HG03457 (cell line): ENCODE measurements at regions not wholly inside any gene's neighbourhood (a gene's known extent, or its start where the extent isn't known, plus 50 kb on each side); places are given as distances from the start of the nearest gene placed in this dataset.
"Not testable (repeated sequence)": the region's sequence is repeated elsewhere in the genome, so short reads cannot be mapped to it uniquely, and the experiment has no call there.

Experiments used
- ATAC-seq: cut with Tn5 transposase; IDR thresholded peaks from one replicate; pipeline ENCODE4 v1.9.1; 2021; ENCODE audit warnings: moderate number of reproducible peaks; ENCODE audit not compliant: unreplicated experiment

- ATAC-seq, result no peak
Measured at GRCh38 chr2:84373391-84373790, 85.7 kb downstream of the SUCLG1 start.

- no peak for ATAC-seq
Measured at GRCh38 chr2:84362541-84362940, 96.5 kb downstream of the SUCLG1 start.

GRCh38 chr2:84338069-84338468, 121.0 kb downstream of the SUCLG1 start:
- ATAC-seq, result no peak

GRCh38 chr2:84327645-84328249, 131.3 kb downstream of the SUCLG1 start:
- ATAC-seq, result no peak

GRCh38 chr2:84326831-84327432, 132.1 kb downstream of the SUCLG1 start:
- ATAC-seq, result no peak

- ATAC-seq, result no peak
Measured at GRCh38 chr2:84323890-84324289, 135.2 kb downstream of the SUCLG1 start.

- no peak for ATAC-seq
Measured at GRCh38 chr2:84320940-84321339, 138.1 kb downstream of the SUCLG1 start.

- no peak for ATAC-seq
Measured at GRCh38 chr2:84319581-84319980, 139.5 kb downstream of the SUCLG1 start.

GRCh38 chr2:84317135-84317534, 141.9 kb downstream of the SUCLG1 start:
- ATAC-seq, result no peak

GRCh38 chr2:84314901-84315330, 144.2 kb downstream of the SUCLG1 start:
- ATAC-seq, result peak; percentile 98

- no peak for ATAC-seq
Measured at GRCh38 chr2:84314250-84314649, 144.8 kb downstream of the SUCLG1 start.

GRCh38 chr2:84309281-84309680, 149.8 kb downstream of the SUCLG1 start:
- ATAC-seq, result no peak

- no peak for ATAC-seq
Measured at GRCh38 chr2:84306361-84306760, 152.7 kb downstream of the SUCLG1 start.

- peak; percentile 85 for ATAC-seq
Measured at GRCh38 chr2:84302513-84303412, 156.3 kb downstream of the SUCLG1 start.

GRCh38 chr2:84301717-84302116, 157.4 kb downstream of the SUCLG1 start:
- ATAC-seq, result no peak

GRCh38 chr2:84300696-84301029, 158.4 kb downstream of the SUCLG1 start:
- no peak for ATAC-seq

GRCh38 chr2:84300001-84300695, 158.9 kb downstream of the SUCLG1 start:
- ATAC-seq, result not testable (repeated sequence)

GRCh38 chr2:84299211-84299775, 159.8 kb downstream of the SUCLG1 start:
- no peak for ATAC-seq

GRCh38 chr2:84297155-84297554, 161.9 kb downstream of the SUCLG1 start:
- ATAC-seq, result no peak

- no peak for ATAC-seq
Measured at GRCh38 chr2:84293791-84294380, 165.2 kb downstream of the SUCLG1 start.

- no peak for ATAC-seq
Measured at GRCh38 chr2:84292545-84292944, 166.5 kb downstream of the SUCLG1 start.
